HG02759 (cell line): ENCODE measurements at regions not wholly inside any gene's neighbourhood (a gene's known extent, or its start where the extent isn't known, plus 50 kb on each side); places are given as distances from the start of the nearest gene placed in this dataset.

Source experiments
- ATAC-seq: cut with Tn5 transposase; IDR thresholded peaks from one replicate; pipeline ENCODE4 v1.9.1; 2021; ENCODE audit warnings: mild to moderate bottlenecking, moderate library complexity; ENCODE audit not compliant: unreplicated experiment

GRCh38 chr17:77883213-77883650, 75.3 kb upstream of the TNRC6C start:
- ATAC-seq: no peak

GRCh38 chr17:77884019-77884418, 74.5 kb upstream of the TNRC6C start:
- ATAC-seq: no peak

- no peak for ATAC-seq
Observed at GRCh38 chr17:77884967-77885641, 73.4 kb upstream of the TNRC6C start.

- ATAC-seq: no peak
Observed at GRCh38 chr17:77885678-77886386, 72.7 kb upstream of the TNRC6C start.

GRCh38 chr17:77886387-77886728, 72.1 kb upstream of the TNRC6C start:
- no peak for ATAC-seq

GRCh38 chr17:77887110-77887463, 71.4 kb upstream of the TNRC6C start:
- ATAC-seq: no peak

GRCh38 chr17:77887464-77888241, 70.8 kb upstream of the TNRC6C start:
- ATAC-seq: no peak

GRCh38 chr17:77888242-77889134, 70.0 kb upstream of the TNRC6C start:
- no peak for ATAC-seq

GRCh38 chr17:77889135-77889505, 69.4 kb upstream of the TNRC6C start:
- no peak for ATAC-seq

GRCh38 chr17:77889866-77890760, 68.4 kb upstream of the TNRC6C start:
- no peak for ATAC-seq

- ATAC-seq: no peak
Observed at GRCh38 chr17:77890771-77891170, 67.7 kb upstream of the TNRC6C start.

GRCh38 chr17:77891602-77892001, 66.9 kb upstream of the TNRC6C start:
- ATAC-seq: no peak

- no peak for ATAC-seq
Observed at GRCh38 chr17:77892031-77892430, 66.5 kb upstream of the TNRC6C start.

GRCh38 chr17:77892469-77893143, 65.9 kb upstream of the TNRC6C start:
- ATAC-seq: no peak

GRCh38 chr17:77893144-77894044, 65.1 kb upstream of the TNRC6C start:
- no peak for ATAC-seq

- no peak for ATAC-seq
Observed at GRCh38 chr17:77894126-77894956, 64.2 kb upstream of the TNRC6C start.

- ATAC-seq: no peak
Observed at GRCh38 chr17:77897741-77898301, 60.7 kb upstream of the TNRC6C start.
